ENCODE measurements at regions not wholly inside any gene's neighbourhood (a gene's known extent, or its start where the extent isn't known, plus 50 kb on each side); places are given as distances from the start of the nearest gene placed in this dataset.

DNA sequence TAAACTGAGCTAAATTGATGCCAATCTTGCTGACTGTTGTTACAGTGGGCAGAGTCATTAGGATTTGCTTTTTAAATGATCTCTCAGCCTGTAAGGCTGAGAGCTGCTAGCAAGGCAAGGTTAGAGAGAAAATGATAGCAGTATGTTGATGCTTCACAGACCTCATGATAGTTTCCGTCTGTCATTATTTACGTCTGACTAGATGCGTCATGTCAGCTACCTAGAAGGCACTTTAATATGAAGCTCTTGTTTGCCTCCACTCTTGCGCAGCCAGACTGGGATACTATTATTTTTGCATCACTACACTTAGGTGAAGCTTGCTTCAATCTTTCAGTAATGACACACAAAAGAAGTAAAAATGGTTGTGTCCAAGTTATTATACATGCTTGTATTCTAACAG is 313.8 kb downstream of the LNPK start:
- no peak for TF ChIP-seq CTCF (IDR thresholded peaks at IDR 0.05; ENCODE audit: low read depth, low read length, missing input control)
- TF ChIP-seq REST (IDR thresholded peaks at IDR 0.05) = no peak
